ENCODE measurements at regions not wholly inside any gene's neighbourhood (a gene's known extent, or its start where the extent isn't known, plus 50 kb on each side); places are given as distances from the start of the nearest gene placed in this dataset.

DNA sequence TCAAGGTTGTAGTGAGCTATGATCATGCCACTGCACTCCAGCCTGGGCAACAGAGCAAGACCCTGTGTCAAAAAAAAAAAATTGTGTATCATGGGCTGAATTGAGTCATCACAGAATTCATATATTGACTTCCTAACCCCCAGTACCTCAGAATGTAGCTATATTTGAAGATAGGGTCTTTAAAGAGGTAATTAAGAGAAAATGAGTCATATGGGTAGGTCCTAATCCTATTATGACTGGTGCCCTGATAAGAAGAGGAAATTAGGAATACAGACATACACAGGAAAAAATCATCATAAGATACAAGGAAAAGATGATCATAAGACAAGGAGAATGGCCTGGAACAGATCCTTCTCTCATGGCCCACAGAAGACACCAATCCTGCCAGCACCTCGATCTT lies 466.4 kb upstream of the ACVR2A start:
- TF ChIP-seq, protein P1, sequence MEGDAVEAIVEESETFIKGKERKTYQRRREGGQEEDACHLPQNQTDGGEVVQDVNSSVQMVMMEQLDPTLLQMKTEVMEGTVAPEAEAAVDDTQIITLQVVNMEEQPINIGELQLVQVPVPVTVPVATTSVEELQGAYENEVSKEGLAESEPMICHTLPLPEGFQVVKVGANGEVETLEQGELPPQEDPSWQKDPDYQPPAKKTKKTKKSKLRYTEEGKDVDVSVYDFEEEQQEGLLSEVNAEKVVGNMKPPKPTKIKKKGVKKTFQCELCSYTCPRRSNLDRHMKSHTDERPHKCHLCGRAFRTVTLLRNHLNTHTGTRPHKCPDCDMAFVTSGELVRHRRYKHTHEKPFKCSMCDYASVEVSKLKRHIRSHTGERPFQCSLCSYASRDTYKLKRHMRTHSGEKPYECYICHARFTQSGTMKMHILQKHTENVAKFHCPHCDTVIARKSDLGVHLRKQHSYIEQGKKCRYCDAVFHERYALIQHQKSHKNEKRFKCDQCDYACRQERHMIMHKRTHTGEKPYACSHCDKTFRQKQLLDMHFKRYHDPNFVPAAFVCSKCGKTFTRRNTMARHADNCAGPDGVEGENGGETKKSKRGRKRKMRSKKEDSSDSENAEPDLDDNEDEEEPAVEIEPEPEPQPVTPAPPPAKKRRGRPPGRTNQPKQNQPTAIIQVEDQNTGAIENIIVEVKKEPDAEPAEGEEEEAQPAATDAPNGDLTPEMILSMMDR (IDR thresholded peaks at IDR 0.05) = no peak
- TF ChIP-seq EZH2 (IDR thresholded peaks at IDR 0.05; ENCODE audit: borderline replicate concordance, insufficient read depth, low read depth, low read length, poor library complexity, severe bottlenecking) = no peak
